Progenitor cell of endocrine pancreas (in vitro differentiated cells): ENCODE measurements at regions not wholly inside any gene's neighbourhood (a gene's known extent, or its start where the extent isn't known, plus 50 kb on each side); places are given as distances from the start of the nearest gene placed in this dataset.
"Not testable (repeated sequence)": the region's sequence is repeated elsewhere in the genome, so short reads cannot be mapped to it uniquely, and the experiment has no call there.

Source experiments
- DNase-seq: peaks from one replicate; pipeline ENCODE4 v3.0.0; 2021; ENCODE audit warnings: low spot score; ENCODE audit not compliant: unreplicated experiment
- H3K27ac Mint-ChIP-seq: 2 replicates; pipeline ENCODE4 v1.8.0; 2021; ENCODE audit warnings: mild to moderate bottlenecking, moderate library complexity, mixed read lengths
- H3K27me3 Mint-ChIP-seq: 2 replicates; pipeline ENCODE4 v1.8.0; 2021; ENCODE audit warnings: mixed read lengths
- H3K36me3 Mint-ChIP-seq: 2 replicates; pipeline ENCODE4 v1.8.0; 2022; ENCODE audit warnings: mixed read lengths; ENCODE audit not compliant: insufficient read depth
- H3K4me1 Mint-ChIP-seq: 2 replicates; pipeline ENCODE4 v1.8.0; 2021; ENCODE audit warnings: low read depth, mixed read lengths
- H3K4me3 Mint-ChIP-seq: 2 replicates; pipeline ENCODE4 v1.8.0; 2021; ENCODE audit warnings: low read depth, mild to moderate bottlenecking, moderate library complexity, mixed read lengths
- H3K9me3 Mint-ChIP-seq: 2 replicates; pipeline ENCODE4 v1.8.0; 2021; ENCODE audit warnings: low read depth, mixed read lengths
- TF ChIP-seq, protein P1 (sequence below): fragments of 200-600 bp; sonication (generic); IDR thresholded peaks from one replicate; pipeline ENCODE4 v1.5.0; 2021; ENCODE audit warnings: antibody characterized with exemption, mild to moderate bottlenecking; ENCODE audit not compliant: unreplicated experiment

DNA sequence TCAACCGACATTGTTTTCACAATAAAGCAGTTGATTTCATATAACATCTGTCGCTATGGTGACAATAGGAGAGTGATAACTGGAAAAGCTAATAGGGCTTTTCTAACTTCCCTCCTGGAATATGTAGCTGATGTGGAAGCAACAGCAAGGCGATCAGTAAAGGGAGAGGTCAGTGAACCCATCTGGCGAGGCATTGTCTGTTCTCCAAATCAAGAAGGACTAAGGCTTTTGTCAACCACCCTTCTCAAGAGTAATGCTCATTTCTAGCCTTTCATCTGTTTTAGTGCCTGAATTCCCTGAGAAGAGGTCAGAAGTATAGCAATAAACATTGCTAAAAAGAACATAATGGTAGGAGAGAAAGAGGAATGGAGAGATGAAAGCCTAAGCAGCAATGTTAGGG lies 201.3 kb downstream of the AKAP7 start:
- Mint-ChIP-seq H3K27me3 (peaks cover 3% of the 10 kb centered on the region), H3K9me3 (no peaks in the 10 kb centered on the region), H3K27ac (no peak overlapping the region), H3K36me3 (no peaks in the 10 kb centered on the region), H3K4me1 (peaks cover 24% of the 10 kb centered on the region), H3K4me3 (no peak overlapping the region)
- no peak for DNase-seq
- TF ChIP-seq, protein P1, sequence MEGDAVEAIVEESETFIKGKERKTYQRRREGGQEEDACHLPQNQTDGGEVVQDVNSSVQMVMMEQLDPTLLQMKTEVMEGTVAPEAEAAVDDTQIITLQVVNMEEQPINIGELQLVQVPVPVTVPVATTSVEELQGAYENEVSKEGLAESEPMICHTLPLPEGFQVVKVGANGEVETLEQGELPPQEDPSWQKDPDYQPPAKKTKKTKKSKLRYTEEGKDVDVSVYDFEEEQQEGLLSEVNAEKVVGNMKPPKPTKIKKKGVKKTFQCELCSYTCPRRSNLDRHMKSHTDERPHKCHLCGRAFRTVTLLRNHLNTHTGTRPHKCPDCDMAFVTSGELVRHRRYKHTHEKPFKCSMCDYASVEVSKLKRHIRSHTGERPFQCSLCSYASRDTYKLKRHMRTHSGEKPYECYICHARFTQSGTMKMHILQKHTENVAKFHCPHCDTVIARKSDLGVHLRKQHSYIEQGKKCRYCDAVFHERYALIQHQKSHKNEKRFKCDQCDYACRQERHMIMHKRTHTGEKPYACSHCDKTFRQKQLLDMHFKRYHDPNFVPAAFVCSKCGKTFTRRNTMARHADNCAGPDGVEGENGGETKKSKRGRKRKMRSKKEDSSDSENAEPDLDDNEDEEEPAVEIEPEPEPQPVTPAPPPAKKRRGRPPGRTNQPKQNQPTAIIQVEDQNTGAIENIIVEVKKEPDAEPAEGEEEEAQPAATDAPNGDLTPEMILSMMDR: no peak

DNA sequence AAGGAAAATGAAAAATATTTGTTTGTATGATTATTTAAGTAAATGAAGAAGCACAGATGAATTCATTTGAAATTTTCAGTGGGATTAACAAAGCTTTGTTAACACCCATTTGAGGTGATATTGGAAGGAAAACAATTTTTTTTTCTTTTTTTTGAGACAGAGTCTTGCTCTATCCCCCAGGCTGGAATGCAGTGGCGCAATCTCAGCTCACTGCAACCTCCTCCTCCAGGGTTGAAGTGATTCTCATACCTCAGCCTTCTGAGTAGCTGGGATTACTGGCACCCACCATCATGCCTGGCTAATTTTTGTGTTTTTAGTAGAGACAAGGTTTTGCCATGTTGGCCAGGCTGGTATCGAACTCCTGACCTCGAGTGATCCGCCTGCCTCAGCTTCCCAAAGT lies 211.6 kb downstream of the AKAP7 start:
- H3K27me3 Mint-ChIP-seq, H3K9me3 Mint-ChIP-seq, H3K4me3 Mint-ChIP-seq, DNase-seq, H3K36me3 Mint-ChIP-seq, H3K27ac Mint-ChIP-seq: not testable (repeated sequence)
- peaks cover 22% of the 10 kb centered on the region for H3K4me1 Mint-ChIP-seq

DNA sequence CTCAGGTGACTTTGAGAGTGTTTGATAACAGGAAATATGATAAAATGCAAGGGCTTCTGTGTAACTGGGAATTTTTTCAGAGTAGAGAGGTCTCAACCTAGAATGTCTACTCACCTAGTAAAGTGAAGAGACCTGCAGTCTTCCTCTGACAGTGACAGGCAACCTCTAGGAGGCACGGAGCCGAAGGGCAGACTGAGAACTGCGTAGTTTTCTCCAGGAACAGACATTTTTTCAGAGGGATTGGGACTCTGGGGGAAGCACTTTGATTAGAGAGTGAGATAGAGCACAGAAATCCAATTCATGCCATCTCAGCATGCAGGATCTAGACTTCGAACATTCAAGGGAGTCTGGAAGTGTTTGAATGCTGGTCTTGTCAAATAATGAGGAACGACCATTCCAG lies 213.3 kb downstream of the AKAP7 start:
- Mint-ChIP-seq H3K9me3 (no peaks in the 10 kb centered on the region), H3K4me1 (peaks cover 22% of the 10 kb centered on the region), H3K27ac (no peak overlapping the region), H3K4me3 (no peak overlapping the region), H3K27me3 (peaks cover 2% of the 10 kb centered on the region), H3K36me3 (no peaks in the 10 kb centered on the region)
- DNase-seq: no peak
- TF ChIP-seq, protein P1: no peak

DNA sequence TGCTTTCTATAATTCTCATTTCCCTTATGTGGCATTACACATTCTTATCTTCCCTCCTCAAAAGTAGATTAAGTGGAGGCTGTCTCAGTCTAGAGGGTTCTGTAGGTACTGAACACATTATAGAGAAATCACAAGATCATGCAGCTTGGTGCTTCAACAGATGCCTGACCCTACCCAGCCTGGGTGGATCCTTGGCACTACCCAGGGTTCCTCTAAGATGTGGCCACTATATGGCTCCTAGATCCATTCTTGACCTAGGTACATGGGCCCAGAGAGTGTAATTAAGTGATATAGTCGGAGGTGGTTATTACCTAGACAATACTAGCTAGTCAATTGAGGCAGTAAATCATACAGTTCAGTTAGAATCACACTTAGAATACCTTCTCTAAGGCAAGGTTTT lies 213.9 kb downstream of the AKAP7 start:
- no peak for DNase-seq
- H3K4me3 Mint-ChIP-seq: no peak overlapping the region
- peaks cover 3% of the 10 kb centered on the region for H3K27me3 Mint-ChIP-seq
- no peaks in the 10 kb centered on the region for H3K9me3 Mint-ChIP-seq
- TF ChIP-seq, protein P1: no peak
- H3K4me1 Mint-ChIP-seq: peaks cover 22% of the 10 kb centered on the region
- no peaks in the 10 kb centered on the region for H3K36me3 Mint-ChIP-seq
- H3K27ac Mint-ChIP-seq: no peak overlapping the region

DNA sequence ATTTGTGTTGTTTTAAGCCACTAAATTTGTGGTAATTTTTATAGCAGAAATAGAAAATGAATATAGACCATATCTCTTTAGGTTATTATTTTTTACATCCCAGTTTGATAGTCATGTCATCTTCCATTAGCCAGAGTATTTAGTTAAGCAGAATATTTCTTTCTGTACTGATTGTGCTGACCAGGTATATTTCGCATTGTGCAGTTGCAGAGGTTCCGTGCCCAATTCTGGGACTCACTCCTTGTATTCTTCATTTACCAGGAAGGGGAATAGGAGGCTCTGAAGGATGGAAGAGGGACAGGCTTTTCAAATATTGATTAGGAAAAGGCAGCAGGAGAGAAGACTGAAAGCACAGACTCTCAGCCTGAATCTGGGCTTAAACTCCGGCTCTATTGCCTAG lies 217.8 kb downstream of the AKAP7 start:
- Mint-ChIP-seq H3K36me3 (no peaks in the 10 kb centered on the region), H3K4me1 (peaks cover 29% of the 10 kb centered on the region), H3K27me3 (peaks cover 3% of the 10 kb centered on the region), H3K27ac (peak overlapping the region; percentile 27), H3K4me3 (no peak overlapping the region), H3K9me3 (no peaks in the 10 kb centered on the region)
- TF ChIP-seq, protein P1: no peak
- DNase-seq: no peak

DNA sequence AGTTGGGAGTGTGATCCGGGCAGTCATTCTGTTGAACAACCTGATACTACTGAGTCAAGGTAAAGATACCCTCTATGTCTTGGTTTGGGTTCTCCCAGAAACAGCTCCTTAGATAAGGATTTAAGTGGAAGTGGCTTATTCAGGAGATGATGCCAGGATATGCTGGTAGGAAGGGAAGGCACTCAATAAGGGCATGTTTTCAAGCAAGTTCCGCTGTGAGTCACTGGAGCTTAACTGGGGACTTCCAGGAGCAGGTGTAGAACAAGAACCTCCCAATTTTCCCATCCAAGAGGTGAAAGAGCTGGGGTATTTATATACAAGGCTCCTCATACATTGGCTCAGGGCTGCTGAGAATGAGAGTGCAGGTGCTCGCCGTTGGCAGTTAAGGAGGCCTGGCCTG lies 218.6 kb downstream of the AKAP7 start:
- DNase-seq: no peak
- H3K27ac Mint-ChIP-seq: no peak overlapping the region
- TF ChIP-seq, protein P1: no peak
- H3K27me3 Mint-ChIP-seq: peaks cover 3% of the 10 kb centered on the region
- no peaks in the 10 kb centered on the region for H3K9me3 Mint-ChIP-seq
- H3K36me3 Mint-ChIP-seq: no peaks in the 10 kb centered on the region
- H3K4me1 Mint-ChIP-seq: peaks cover 21% of the 10 kb centered on the region
- no peak overlapping the region for H3K4me3 Mint-ChIP-seq
